GM10248 (cell line): ENCODE measurements at regions not wholly inside any gene's neighbourhood (a gene's known extent, or its start where the extent isn't known, plus 50 kb on each side); places are given as distances from the start of the nearest gene placed in this dataset.

Source experiments
- CTCF ChIA-PET: fragments of 300-600 bp; sonication (Branson Sonifier 250); formaldehyde crosslinking; extraction: SDS; loops from one replicate; lab custom pipeline; 2021; ENCODE audit warnings: antibody characterized with exemption; lab: Yijun Ruan, JAX
- POLR2A ChIA-PET: fragments of 350-650 bp; sonication (Branson Sonifier 250); formaldehyde crosslinking; extraction: SDS; loops from one replicate; lab custom pipeline; 2020; ENCODE audit warnings: antibody characterized with exemption; lab: Yijun Ruan, JAX
- DNase-seq: peaks from one replicate; pipeline ENCODE4 v3.0.0; 2012; ENCODE audit errors: extremely low spot score
- TF ChIP-seq, protein P1 (sequence below): IDR thresholded peaks from 2 replicates; pipeline ENCODE4 v1.5.1; 2012; ENCODE audit warnings: mild to moderate bottlenecking, low read depth; ENCODE audit errors: extremely low read depth, missing control alignments, control extremely low read depth

GRCh38 chr6:30272032-30272431 is 54.7 kb upstream of the TRIM39 start:
- TF ChIP-seq, protein P1, sequence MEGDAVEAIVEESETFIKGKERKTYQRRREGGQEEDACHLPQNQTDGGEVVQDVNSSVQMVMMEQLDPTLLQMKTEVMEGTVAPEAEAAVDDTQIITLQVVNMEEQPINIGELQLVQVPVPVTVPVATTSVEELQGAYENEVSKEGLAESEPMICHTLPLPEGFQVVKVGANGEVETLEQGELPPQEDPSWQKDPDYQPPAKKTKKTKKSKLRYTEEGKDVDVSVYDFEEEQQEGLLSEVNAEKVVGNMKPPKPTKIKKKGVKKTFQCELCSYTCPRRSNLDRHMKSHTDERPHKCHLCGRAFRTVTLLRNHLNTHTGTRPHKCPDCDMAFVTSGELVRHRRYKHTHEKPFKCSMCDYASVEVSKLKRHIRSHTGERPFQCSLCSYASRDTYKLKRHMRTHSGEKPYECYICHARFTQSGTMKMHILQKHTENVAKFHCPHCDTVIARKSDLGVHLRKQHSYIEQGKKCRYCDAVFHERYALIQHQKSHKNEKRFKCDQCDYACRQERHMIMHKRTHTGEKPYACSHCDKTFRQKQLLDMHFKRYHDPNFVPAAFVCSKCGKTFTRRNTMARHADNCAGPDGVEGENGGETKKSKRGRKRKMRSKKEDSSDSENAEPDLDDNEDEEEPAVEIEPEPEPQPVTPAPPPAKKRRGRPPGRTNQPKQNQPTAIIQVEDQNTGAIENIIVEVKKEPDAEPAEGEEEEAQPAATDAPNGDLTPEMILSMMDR = no peak
- DNase-seq = no peak
- CTCF ChIA-PET = no interaction called here
- POLR2A ChIA-PET = interaction anchor here (0.7 kb wide), 1 partner anchor 1671 kb away, joined by 5 read pairs; no protein-coding TSS in a partner anchor

- CTCF ChIA-PET = interaction anchor here (0.7 to 2.1 kb wide), 4 partner anchors 8 to 136 kb away, joined by 3 to 5 read pairs (median 4); no protein-coding TSS in a partner anchor
- DNase-seq = no peak
Observed at GRCh38 chr6:30267423-30267822, 54.2 kb upstream of the TRIM26 start.

DNA sequence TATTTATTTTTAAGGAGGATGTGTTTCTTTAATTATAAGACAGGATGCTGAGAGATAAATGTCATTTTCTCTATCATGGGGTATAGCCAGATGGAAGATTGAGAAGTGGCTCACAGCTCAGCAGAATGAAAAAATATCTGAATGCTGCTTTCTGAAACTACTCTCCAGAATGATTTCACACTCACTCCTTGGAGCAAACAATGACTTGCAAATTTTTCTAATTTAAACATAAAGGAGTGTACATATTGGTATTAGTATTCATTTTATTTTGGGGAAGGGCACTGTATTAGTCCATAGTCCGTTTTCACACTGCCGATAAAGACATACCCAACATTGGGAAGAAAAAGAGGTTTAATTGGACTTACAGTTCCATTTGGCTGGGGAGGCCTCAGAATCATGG is 52.4 kb upstream of the TRIM26 start:
- ChIA-PET POLR2A (no interaction called here), CTCF (no interaction called here)
- TF ChIP-seq, protein P1 = no peak
- no peak for DNase-seq

More at GRCh38 chr6:30267423-30267822, 54.2 kb upstream of the TRIM26 start:
- POLR2A ChIA-PET = no interaction called here
- TF ChIP-seq, protein P1 = no peak

GRCh38 chr6:30265181-30265580 is 52.0 kb upstream of the TRIM26 start:
- DNase-seq = no peak
- ChIA-PET CTCF (no interaction called here), POLR2A (no interaction called here)

GRCh38 chr6:30264743-30265142 is 51.5 kb upstream of the TRIM26 start:
- POLR2A ChIA-PET = no interaction called here
- CTCF ChIA-PET = no interaction called here
- TF ChIP-seq, protein P1 = no peak
- DNase-seq = no peak

More at GRCh38 chr6:30265181-30265580, 52.0 kb upstream of the TRIM26 start:
- TF ChIP-seq, protein P1 = no peak

- POLR2A ChIA-PET = no interaction called here
- TF ChIP-seq, protein P1 = no peak
- CTCF ChIA-PET = no interaction called here
- no peak for DNase-seq
Observed at GRCh38 chr6:30263734-30264133, 50.5 kb upstream of the TRIM26 start.
